GM12891 (cell line): ENCODE measurements at regions not wholly inside any gene's neighbourhood (a gene's known extent, or its start where the extent isn't known, plus 50 kb on each side); places are given as distances from the start of the nearest gene placed in this dataset.

ENCODE experiments used
- PAX5 ChIP-seq: IDR thresholded peaks from 2 replicates; pipeline ENCODE4 v1.6.1; 2011; ENCODE audit warnings: low read length, moderate library complexity, mild to moderate bottlenecking; ENCODE audit not compliant: insufficient read depth, severe bottlenecking
- POLR2A ChIP-seq: IDR thresholded peaks from 2 replicates; pipeline ENCODE4 v1.6.1; 2011; ENCODE audit warnings: low read depth, low read length, control low read depth
- POLR2AphosphoS5 ChIP-seq: IDR thresholded peaks from 2 replicates; pipeline ENCODE4 v1.6.1; 2011; ENCODE audit warnings: low read depth, low read length, control low read depth
- POU2F2 ChIP-seq: IDR thresholded peaks from 2 replicates; pipeline ENCODE4 v1.6.1; 2011; ENCODE audit warnings: low read depth, mild to moderate bottlenecking, control low read depth, low read length, moderate library complexity
- SPI1 ChIP-seq: IDR thresholded peaks from 2 replicates; pipeline ENCODE4 v1.6.1; 2011; ENCODE audit warnings: low read depth, low read length, control low read depth
- TAF1 ChIP-seq: IDR thresholded peaks from 2 replicates; pipeline ENCODE4 v1.6.1; 2011; ENCODE audit warnings: low read depth, low read length, control low read depth

- TF ChIP-seq POLR2AphosphoS5 (no peak), TAF1 (no peak), POLR2A (no peak), SPI1 (no peak), PAX5 (no peak), POU2F2 (no peak)
Measured at GRCh38 chr1:11352816-11353799, 80.1 kb downstream of the UBIAD1 start.
